ENCODE measurements at regions not wholly inside any gene's neighbourhood (a gene's known extent, or its start where the extent isn't known, plus 50 kb on each side); places are given as distances from the start of the nearest gene placed in this dataset.

DNA sequence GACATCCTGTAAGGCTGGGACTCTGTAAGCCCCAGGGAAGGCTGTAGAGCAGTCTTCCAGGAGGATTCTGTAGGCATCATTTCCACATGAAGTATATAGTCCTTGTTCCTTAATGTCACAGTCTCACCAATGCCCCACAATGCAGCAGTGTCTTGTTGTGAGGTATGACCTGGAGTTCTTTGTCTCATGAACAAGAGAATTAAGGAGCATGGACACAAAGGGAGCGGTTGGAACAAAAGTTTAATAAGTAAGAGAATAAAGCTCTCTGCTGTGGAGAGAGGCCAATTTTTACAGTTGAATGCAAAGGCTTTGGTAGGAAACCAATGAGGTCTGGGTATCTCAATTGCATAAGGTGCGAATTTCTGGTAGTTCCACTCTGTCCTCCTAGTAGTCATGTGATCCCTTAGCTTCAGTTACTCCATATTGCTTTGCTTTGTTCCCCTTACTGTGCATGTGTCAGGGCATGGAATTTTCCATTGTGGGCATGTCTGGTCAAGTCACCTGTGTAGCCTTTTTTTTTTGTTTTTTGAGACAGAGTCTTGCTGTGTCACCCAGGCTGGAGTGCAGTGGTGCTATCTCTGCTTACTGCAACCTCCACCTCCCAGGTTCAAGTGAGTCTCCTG is 124.3 kb upstream of the TMTC4 start:
- TF ChIP-seq, protein P1, sequence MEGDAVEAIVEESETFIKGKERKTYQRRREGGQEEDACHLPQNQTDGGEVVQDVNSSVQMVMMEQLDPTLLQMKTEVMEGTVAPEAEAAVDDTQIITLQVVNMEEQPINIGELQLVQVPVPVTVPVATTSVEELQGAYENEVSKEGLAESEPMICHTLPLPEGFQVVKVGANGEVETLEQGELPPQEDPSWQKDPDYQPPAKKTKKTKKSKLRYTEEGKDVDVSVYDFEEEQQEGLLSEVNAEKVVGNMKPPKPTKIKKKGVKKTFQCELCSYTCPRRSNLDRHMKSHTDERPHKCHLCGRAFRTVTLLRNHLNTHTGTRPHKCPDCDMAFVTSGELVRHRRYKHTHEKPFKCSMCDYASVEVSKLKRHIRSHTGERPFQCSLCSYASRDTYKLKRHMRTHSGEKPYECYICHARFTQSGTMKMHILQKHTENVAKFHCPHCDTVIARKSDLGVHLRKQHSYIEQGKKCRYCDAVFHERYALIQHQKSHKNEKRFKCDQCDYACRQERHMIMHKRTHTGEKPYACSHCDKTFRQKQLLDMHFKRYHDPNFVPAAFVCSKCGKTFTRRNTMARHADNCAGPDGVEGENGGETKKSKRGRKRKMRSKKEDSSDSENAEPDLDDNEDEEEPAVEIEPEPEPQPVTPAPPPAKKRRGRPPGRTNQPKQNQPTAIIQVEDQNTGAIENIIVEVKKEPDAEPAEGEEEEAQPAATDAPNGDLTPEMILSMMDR (IDR thresholded peaks at IDR 0.05) = no peak
- TF ChIP-seq POLR2A (IDR thresholded peaks at IDR 0.05) = no peak
- no peak for TF ChIP-seq POLR2AphosphoS5 (IDR thresholded peaks at IDR 0.05)
